Cardiac muscle cell (in vitro differentiated cells and primary cell): ENCODE measurements at regions not wholly inside any gene's neighbourhood (a gene's known extent, or its start where the extent isn't known, plus 50 kb on each side); places are given as distances from the start of the nearest gene placed in this dataset.

Experiments
- DNase-seq, 2 donors: peaks; one replicate each; pipeline versions ENCODE4 v3.0.0 to v3.0.0-alpha.2; 2010 to 2017; ENCODE audit warnings: low read depth in 1 of 2, low spot score in 1 of 2
- H3K27ac ChIP-seq: fragments of 200-600 bp; sonication (generic); 2 replicates; pipeline ENCODE4 v1.5.1; 2016
- H3K27me3 ChIP-seq: fragments of 200-600 bp; sonication (generic); 2 replicates; pipeline ENCODE4 v1.6.0; 2016; ENCODE audit warnings: control low read depth
- H3K36me3 ChIP-seq: fragments of 200-600 bp; sonication (generic); 2 replicates; pipeline ENCODE4 v1.5.1; 2016; ENCODE audit warnings: control low read depth
- H3K4me1 ChIP-seq: fragments of 200-600 bp; sonication (generic); 2 replicates; pipeline ENCODE4 v1.8.1; 2017; ENCODE audit warnings: low read depth, mild to moderate bottlenecking, mixed run types
- H3K4me3 ChIP-seq: fragments of 200-600 bp; sonication (generic); 2 replicates; pipeline ENCODE4 v1.5.1; 2016; ENCODE audit warnings: mild to moderate bottlenecking
- H3K9me3 ChIP-seq: fragments of 200-600 bp; sonication (generic); 2 replicates; pipeline ENCODE4 v1.5.1; 2017; ENCODE audit warnings: low read depth, mild to moderate bottlenecking, control low read depth
- TF ChIP-seq, protein P1 (sequence below): IDR thresholded peaks from 2 replicates; pipeline ENCODE4 v1.5.1; 2012; ENCODE audit warnings: low read depth, mild to moderate bottlenecking, low read length

- TF ChIP-seq, protein P1, sequence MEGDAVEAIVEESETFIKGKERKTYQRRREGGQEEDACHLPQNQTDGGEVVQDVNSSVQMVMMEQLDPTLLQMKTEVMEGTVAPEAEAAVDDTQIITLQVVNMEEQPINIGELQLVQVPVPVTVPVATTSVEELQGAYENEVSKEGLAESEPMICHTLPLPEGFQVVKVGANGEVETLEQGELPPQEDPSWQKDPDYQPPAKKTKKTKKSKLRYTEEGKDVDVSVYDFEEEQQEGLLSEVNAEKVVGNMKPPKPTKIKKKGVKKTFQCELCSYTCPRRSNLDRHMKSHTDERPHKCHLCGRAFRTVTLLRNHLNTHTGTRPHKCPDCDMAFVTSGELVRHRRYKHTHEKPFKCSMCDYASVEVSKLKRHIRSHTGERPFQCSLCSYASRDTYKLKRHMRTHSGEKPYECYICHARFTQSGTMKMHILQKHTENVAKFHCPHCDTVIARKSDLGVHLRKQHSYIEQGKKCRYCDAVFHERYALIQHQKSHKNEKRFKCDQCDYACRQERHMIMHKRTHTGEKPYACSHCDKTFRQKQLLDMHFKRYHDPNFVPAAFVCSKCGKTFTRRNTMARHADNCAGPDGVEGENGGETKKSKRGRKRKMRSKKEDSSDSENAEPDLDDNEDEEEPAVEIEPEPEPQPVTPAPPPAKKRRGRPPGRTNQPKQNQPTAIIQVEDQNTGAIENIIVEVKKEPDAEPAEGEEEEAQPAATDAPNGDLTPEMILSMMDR: no peak
- H3K27me3 ChIP-seq: no peaks in the 10 kb centered on the region
- no peaks in the 10 kb centered on the region for H3K36me3 ChIP-seq
- H3K4me3 ChIP-seq: no peak overlapping the region
- no peak for DNase-seq
- no peak overlapping the region for H3K27ac ChIP-seq
- no peaks in the 10 kb centered on the region for H3K9me3 ChIP-seq
- H3K4me1 ChIP-seq: no peaks in the 10 kb centered on the region
Observed at GRCh38 chr5:130975299-130975698, 189.8 kb downstream of the HINT1 start.

DNA sequence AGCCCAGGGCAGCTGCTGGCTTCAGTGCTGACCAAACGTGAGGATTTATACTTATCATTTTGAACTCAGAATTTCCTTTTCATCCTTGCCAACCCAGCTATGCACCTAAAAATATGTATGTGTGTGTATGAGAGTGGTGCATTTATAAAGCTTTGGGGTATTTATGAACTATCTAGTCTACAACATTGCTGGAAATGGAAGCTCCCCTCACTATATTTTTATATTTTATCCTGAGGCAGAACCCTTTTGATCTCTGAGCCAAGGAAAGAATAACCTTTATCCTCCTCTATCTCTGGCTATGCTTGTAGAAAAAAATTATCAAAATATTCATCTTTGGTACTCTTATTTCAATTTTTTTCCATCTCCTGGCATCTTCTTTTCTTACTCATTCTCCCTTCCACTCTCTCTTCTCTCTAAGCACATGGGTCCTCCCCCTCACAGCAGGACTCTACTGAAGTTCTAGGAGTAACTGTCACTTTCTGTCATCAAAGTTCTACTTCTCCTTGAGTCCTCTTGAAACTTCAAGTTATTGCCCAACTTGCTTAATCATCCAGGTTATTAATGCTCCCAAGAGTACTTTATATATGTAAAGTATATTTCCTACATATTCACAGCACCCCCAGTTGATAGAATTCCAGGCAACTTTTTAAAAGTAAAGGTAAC, 190.9 kb downstream of the HINT1 start:
- Histone ChIP-seq H3K9me3 (no peaks in the 10 kb centered on the region), H3K27me3 (no peaks in the 10 kb centered on the region), H3K36me3 (no peaks in the 10 kb centered on the region), H3K4me3 (no peak overlapping the region), H3K4me1 (no peaks in the 10 kb centered on the region), H3K27ac (no peak overlapping the region)
- TF ChIP-seq, protein P1: no peak
- no peak for DNase-seq

DNA sequence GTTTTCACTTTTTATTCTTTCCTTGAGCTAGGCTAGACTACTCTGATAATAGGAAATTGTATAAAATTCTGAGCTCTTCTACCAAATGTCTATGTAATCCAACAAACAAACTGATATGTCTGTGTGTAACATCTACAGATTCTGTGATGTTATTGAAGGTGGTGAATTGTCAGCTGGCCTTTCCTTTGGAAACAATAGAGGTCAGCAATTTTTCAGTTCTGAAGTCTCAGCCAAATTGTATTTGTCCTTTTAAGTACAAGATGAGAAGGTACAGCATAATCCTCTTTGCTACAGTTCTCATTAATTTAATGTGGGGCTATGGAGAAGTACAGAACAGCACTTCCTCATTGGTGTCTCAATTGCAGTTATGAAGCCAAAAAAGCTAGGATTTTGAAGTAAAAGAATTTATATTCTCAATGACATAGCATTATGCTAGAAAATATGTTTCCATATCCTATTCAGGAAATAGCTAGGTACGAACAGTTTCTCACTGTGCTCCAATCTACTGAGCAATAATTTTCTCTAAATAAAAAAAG, 198.0 kb downstream of the HINT1 start:
- H3K4me3 ChIP-seq: no peak overlapping the region
- H3K4me1 ChIP-seq: no peaks in the 10 kb centered on the region
- H3K27ac ChIP-seq: no peak overlapping the region
- no peaks in the 10 kb centered on the region for H3K27me3 ChIP-seq
- DNase-seq: no peak
- TF ChIP-seq, protein P1: no peak
- H3K36me3 ChIP-seq: no peaks in the 10 kb centered on the region
- no peaks in the 10 kb centered on the region for H3K9me3 ChIP-seq

DNA sequence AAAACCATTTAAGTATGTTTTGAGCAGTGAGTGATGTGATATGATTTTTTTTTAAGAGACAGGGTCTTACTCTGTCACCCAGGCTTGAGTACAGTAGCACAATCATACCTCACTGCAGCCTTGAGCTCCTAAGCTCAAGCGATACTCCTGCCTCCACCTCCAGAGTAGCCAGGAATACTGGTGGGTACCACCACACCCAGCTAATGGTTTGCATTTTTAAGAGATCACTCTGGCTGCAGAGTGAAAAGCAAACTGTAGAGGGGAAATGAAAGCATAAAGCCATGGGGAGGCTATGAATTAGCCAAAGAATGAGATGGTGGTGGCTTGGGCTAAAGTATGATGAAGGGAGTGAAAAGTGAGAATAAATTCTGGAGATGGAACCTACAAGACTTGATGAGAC, 199.1 kb downstream of the HINT1 start:
- no peak overlapping the region for H3K27ac ChIP-seq
- no peak for DNase-seq

GRCh38 chr5:130965360-130965759, 199.7 kb downstream of the HINT1 start:
- TF ChIP-seq, protein P1: no peak
- Histone ChIP-seq H3K27ac (no peak overlapping the region), H3K9me3 (no peaks in the 10 kb centered on the region), H3K36me3 (no peaks in the 10 kb centered on the region), H3K27me3 (no peaks in the 10 kb centered on the region), H3K4me3 (no peak overlapping the region), H3K4me1 (no peaks in the 10 kb centered on the region)
- DNase-seq: no peak

More for the DNA sequence above, 199.1 kb downstream of the HINT1 start:
- Histone ChIP-seq H3K4me3 (no peak overlapping the region), H3K36me3 (no peaks in the 10 kb centered on the region), H3K4me1 (no peaks in the 10 kb centered on the region), H3K27me3 (no peaks in the 10 kb centered on the region), H3K9me3 (no peaks in the 10 kb centered on the region)
- TF ChIP-seq, protein P1: no peak
